Neutrophil (primary cell): ENCODE measurements at regions not wholly inside any gene's neighbourhood (a gene's known extent, or its start where the extent isn't known, plus 50 kb on each side); places are given as distances from the start of the nearest gene placed in this dataset.
"Not testable (repeated sequence)": the region's sequence is repeated elsewhere in the genome, so short reads cannot be mapped to it uniquely, and the experiment has no call there.

Source experiments
- H3K27ac ChIP-seq: fragments of 200-600 bp; sonication (generic); 2 replicates; pipeline ENCODE4 v1.5.1; 2016; ENCODE audit warnings: mild to moderate bottlenecking, moderate library complexity
- H3K27me3 ChIP-seq: fragments of 200-600 bp; sonication (generic); 2 replicates; pipeline ENCODE4 v1.6.0; 2016; ENCODE audit warnings: mild to moderate bottlenecking
- H3K36me3 ChIP-seq: fragments of 200-600 bp; sonication (generic); 2 replicates; pipeline ENCODE4 v1.5.1; 2017
- H3K4me1 ChIP-seq, 2 experiments: fragments of 200-600 bp in 1 of 2; sonication (generic) in 1 of 2; 1 replicate in 1 of 2; 2 replicates in 1 of 2; pipeline versions ENCODE4 v1.5.1 to v1.6.1; 2013 to 2016; ENCODE audit warnings: low read depth in 1 of 2, low read length in 1 of 2, mild to moderate bottlenecking in 1 of 2, moderate library complexity in 1 of 2; ENCODE audit not compliant: control insufficient read depth in 1 of 2, insufficient read depth in 1 of 2
- H3K4me3 ChIP-seq, 2 experiments: fragments of 200-600 bp in 1 of 2; sonication (generic) in 1 of 2; 1 replicate in 1 of 2; 2 replicates in 1 of 2; pipeline ENCODE4 v1.5.1; 2013 to 2016; ENCODE audit warnings: low read depth in 1 of 2, low read length in 1 of 2, mild to moderate bottlenecking in 1 of 2, moderate library complexity in 1 of 2
- H3K9me3 ChIP-seq: fragments of 200-600 bp; sonication (generic); 2 replicates; pipeline ENCODE4 v1.5.1; 2016

DNA sequence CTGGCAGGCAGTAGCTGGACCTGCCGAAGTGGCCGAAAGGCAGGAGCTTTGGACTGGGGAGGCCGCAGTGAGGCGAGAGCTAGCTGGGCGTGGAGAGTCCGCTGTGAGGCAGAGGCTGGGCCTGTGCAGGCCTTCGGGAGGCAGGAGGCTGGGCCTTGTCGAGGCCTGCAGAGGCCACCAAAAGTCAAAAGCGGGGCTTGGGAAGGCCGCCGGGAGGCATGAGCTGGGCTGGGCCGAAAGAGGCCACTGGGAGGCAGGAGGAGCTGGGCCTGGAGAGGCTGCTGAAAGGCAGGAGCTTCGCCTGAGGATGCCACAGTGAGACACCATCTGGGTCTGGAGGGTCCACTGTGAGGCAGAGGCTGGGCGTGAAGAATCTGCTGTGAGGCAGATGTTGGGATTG is 105.8 kb upstream of the TP53BP2 start:
- H3K4me1 ChIP-seq, H3K9me3 ChIP-seq, H3K36me3 ChIP-seq, H3K27ac ChIP-seq, H3K27me3 ChIP-seq, H3K4me3 ChIP-seq: not testable (repeated sequence)

GRCh38 chr1:223949944-223950343 is 104.2 kb upstream of the TP53BP2 start:
- H3K27ac ChIP-seq, H3K36me3 ChIP-seq, H3K4me3 ChIP-seq: not testable (repeated sequence)

GRCh38 chr1:223948041-223948440 is 102.3 kb upstream of the TP53BP2 start:
- H3K27ac ChIP-seq, H3K4me1 ChIP-seq, H3K36me3 ChIP-seq, H3K27me3 ChIP-seq, H3K9me3 ChIP-seq, H3K4me3 ChIP-seq: not testable (repeated sequence)

More at GRCh38 chr1:223949944-223950343, 104.2 kb upstream of the TP53BP2 start:
- not testable (repeated sequence) for H3K9me3 ChIP-seq, H3K4me1 ChIP-seq, H3K27me3 ChIP-seq

DNA sequence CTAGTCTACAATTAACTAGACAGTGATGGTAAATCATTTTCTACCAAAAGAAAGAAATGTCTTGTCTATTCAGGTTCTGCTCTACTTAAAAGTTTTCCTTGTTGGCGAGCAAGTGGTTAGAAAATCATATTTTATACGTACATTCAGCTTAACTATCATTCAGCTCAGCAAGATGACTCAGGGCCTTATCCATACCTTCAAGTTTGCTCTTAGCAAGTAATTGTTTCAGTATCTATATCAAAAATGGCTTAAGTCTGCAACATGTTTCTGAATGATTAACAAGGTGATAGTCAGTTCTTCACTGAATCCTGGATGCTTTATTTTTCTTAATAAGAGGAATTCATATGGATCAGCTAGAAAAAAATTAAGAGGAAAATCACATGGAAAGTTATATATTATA is 90.8 kb upstream of the TP53BP2 start:
- H3K27ac ChIP-seq, H3K36me3 ChIP-seq, H3K4me3 ChIP-seq, H3K9me3 ChIP-seq, H3K4me1 ChIP-seq, H3K27me3 ChIP-seq: not testable (repeated sequence)

DNA sequence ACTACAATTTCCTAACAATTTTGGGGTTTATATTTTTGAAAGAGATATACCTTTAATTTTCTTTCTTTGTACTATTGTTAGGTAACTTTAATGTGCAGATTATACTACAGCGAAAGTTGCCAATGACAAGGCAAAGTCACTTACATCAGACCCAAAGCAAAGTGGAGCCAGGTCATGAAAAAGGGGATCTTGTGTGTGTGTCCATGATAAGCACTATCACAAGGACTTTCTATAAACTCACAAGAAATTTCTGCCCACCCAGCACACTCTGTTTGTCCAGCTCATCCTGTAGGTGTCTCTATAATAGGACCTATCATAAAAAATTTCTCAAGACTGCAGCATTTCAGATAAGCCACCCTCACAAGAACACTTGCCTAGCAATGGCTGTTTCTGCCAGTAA is 85.7 kb upstream of the TP53BP2 start:
- not testable (repeated sequence) for H3K4me3 ChIP-seq, H3K36me3 ChIP-seq, H3K9me3 ChIP-seq, H3K27ac ChIP-seq, H3K27me3 ChIP-seq, H3K4me1 ChIP-seq

GRCh38 chr1:223920805-223921204 is 75.1 kb upstream of the TP53BP2 start:
- H3K9me3 ChIP-seq: not testable (repeated sequence)

DNA sequence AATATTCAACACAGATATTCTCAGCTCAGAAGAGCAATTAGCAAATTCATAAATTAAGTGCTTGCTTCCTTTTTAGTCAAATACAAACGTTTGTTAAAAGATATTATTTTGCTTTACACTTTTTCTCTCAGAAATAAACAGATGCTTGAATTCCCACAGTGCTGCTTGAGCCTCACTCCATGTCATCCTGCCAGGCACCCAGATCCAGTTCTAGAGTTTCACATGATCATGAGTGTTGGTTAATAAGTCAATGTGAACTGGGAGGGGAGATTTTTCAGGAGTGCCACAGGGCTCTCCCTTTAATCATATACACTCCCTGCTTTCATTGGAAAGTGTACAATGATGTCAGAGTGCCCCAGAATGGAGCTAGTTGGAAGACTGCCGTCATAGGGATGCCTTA is 69.7 kb upstream of the TP53BP2 start:
- not testable (repeated sequence) for H3K4me1 ChIP-seq

More at GRCh38 chr1:223920805-223921204, 75.1 kb upstream of the TP53BP2 start:
- H3K36me3 ChIP-seq, H3K4me3 ChIP-seq, H3K27ac ChIP-seq, H3K27me3 ChIP-seq, H3K4me1 ChIP-seq: not testable (repeated sequence)

DNA sequence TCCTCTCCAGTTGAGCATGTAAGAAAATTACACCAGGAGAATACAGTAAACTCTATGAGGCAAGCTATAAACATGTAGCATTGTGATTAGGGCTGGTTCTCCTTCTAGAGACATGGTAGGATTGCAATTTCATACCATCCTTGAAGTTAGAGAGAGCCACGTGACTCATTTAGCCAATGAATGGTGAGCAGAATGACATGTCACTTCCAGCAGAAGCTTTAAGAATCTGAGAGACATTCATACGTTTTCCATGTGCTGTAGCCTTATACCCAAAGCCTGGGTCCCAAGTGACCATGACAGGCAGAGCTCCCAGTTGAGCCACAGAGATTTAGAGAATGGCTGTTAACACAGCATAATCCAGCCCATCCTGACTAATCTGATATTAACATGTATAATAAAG is 68.0 kb upstream of the TP53BP2 start:
- not testable (repeated sequence) for H3K27ac ChIP-seq, H3K9me3 ChIP-seq, H3K36me3 ChIP-seq, H3K27me3 ChIP-seq, H3K4me3 ChIP-seq, H3K4me1 ChIP-seq

More for the DNA sequence above, 69.7 kb upstream of the TP53BP2 start:
- not testable (repeated sequence) for H3K27me3 ChIP-seq, H3K27ac ChIP-seq, H3K4me3 ChIP-seq, H3K9me3 ChIP-seq, H3K36me3 ChIP-seq

GRCh38 chr1:223907943-223908587 is 62.3 kb upstream of the TP53BP2 start:
- H3K9me3 ChIP-seq, H3K27me3 ChIP-seq, H3K4me1 ChIP-seq, H3K27ac ChIP-seq, H3K36me3 ChIP-seq, H3K4me3 ChIP-seq: not testable (repeated sequence)

DNA sequence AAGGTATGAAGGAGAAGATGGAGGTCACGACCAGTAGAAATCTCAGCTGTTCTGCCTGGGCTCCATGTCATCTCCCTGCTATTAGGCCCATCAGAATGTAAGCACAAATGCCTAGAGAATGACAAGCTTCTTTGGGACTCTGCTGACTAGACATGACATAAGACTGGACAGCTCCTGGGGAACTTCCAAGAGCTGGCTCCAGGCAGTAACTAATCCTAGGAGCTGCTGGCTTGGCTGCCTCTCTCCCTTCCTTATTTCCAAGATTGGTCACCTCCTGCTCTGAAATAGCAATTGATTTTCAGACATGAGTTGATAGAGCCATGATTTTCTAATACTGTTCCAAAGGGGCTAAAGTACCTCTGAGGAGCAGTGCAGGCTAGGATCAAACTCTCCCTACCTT is 57.5 kb upstream of the TP53BP2 start:
- H3K9me3 ChIP-seq, H3K36me3 ChIP-seq, H3K27me3 ChIP-seq, H3K4me1 ChIP-seq, H3K4me3 ChIP-seq, H3K27ac ChIP-seq: not testable (repeated sequence)

GRCh38 chr1:223899775-223900174 is 54.0 kb upstream of the TP53BP2 start:
- H3K4me3 ChIP-seq, H3K27me3 ChIP-seq, H3K4me1 ChIP-seq, H3K9me3 ChIP-seq, H3K36me3 ChIP-seq, H3K27ac ChIP-seq: not testable (repeated sequence)

DNA sequence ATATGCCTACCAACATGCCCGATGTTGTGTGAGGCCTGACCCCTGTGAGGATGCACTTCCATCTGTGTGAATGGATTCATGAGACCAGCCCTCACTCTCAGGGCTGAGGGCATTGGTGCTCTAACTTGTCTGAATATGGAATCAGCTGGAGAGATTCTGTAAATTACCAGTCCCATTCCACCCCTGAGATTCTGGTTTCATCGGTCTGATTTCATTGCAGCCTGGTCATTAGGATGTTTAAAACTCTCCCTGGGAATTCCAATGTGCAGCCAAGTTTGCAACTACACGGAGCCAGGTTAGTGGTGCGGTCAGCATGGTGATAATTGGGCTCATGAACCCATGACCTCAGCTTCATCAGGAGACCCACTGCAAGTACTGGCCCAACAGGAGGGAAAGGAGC is 51.4 kb upstream of the TP53BP2 start:
- not testable (repeated sequence) for H3K9me3 ChIP-seq, H3K4me3 ChIP-seq, H3K27ac ChIP-seq, H3K36me3 ChIP-seq, H3K27me3 ChIP-seq, H3K4me1 ChIP-seq

- H3K4me1 ChIP-seq, H3K4me3 ChIP-seq, H3K27me3 ChIP-seq, H3K36me3 ChIP-seq, H3K9me3 ChIP-seq, H3K27ac ChIP-seq: not testable (repeated sequence)
Observed at GRCh38 chr1:223895950-223896349, 50.2 kb upstream of the TP53BP2 start.
